HT-29 (cell line): ENCODE measurements at regions not wholly inside any gene's neighbourhood (a gene's known extent, or its start where the extent isn't known, plus 50 kb on each side); places are given as distances from the start of the nearest gene placed in this dataset.

ENCODE experiments used
- DNase-seq: peaks from one replicate; pipeline ENCODE4 v3.0.0-alpha.2; 2015; ENCODE audit warnings: low spot score

DNA sequence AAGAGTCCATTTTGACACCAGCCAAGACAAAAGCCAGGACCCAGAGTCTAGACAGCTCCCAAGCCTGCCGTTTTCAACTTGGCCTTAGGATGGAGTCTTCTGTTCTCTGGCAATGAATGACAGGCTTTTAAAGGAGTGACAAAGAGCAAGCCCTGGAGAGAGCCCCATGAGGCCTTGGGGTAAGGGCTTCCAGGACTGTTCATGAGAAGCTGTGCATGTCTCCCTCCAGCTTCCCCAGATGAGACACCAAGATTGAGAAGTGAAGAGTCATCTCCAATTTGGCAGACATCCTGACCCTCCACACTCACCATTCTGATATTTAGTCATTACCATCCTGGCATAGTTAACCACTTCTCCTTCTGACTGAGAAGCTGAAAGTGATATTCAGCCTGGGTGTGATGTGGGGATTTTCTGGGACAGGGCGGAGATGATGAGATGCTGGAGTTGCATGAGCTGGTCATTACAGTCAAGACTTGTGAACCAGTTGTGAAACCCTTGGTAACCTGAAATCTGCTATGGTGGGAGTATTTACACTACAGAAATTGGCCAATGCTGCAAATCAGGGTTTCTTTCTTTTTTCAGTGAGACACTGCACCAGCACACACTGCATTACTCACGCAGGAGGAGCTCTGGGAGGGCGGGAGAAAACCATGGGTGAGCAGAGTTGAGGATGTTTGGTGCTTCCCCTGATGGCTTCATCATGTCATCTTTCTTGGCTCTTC is 77.8 kb downstream of the VCPKMT start:
- no peak for DNase-seq

- no peak for DNase-seq
These were observed 77.3 kb downstream of the VCPKMT start for GRCh38 chr14:50039120-50039517.

DNA sequence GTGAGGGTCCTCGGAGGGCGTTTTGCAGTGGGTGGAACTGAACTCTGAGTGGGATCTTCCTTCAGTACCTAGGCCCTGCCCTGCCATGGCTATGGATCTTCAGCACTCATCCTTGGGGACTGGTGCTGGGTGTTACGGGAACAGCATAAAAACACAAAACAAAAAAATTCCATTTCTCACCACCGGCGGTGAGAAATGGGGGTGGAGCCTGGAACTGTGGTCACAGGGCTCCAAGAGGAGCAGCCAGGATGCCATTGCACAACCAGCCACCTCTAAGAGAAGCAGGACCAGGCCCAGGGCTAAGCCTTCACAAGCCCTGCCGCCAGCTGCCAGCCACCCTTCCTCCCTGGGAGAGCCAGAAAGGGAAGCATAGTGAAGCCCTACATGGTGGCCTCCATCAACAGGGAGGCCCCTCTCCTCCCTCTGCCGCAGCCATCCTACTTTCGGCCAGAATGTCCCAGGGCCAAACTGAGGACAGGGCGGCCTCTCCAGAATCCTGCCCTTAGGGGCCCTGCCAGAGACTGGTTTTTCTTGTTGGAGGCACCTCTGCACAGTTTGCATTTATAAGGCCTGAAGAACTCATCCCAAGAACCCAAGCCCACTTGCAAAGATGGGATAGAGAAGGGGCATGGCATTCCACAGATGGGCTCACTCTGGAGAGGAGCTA is 76.5 kb downstream of the VCPKMT start:
- peak; percentile 80 for DNase-seq

GRCh38 chr14:50040401-50040775 is 76.0 kb downstream of the VCPKMT start:
- peak; percentile 67 for DNase-seq

GRCh38 chr14:50040895-50041465 is 75.4 kb downstream of the VCPKMT start:
- peak; percentile 36 for DNase-seq

DNA sequence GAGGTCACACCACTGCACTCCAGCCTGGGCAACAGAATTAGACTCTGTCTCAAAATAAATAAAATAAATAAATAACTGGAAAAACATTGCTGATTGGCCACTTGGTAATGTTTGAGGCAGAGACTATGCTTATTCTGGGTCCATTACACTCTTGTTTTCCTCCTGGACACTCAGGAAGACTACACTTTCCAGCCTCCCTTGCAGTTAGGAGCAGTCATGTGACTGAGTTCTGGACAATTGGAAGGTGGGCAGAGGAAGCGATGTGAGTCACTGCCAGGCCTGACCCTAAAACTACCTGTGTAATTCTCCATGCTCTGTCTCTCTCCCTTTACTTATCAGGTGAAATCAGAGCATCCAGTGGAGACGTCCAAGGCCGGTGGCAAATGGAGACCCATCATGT is 74.4 kb downstream of the VCPKMT start:
- no peak for DNase-seq

GRCh38 chr14:50044042-50044651 is 72.2 kb downstream of the VCPKMT start:
- DNase-seq: no peak

GRCh38 chr14:50045039-50045711 is 71.2 kb downstream of the VCPKMT start:
- peak; percentile 81 for DNase-seq

GRCh38 chr14:50045837-50046236 is 70.5 kb downstream of the VCPKMT start:
- no peak for DNase-seq

GRCh38 chr14:50047274-50047676 is 69.1 kb downstream of the VCPKMT start:
- peak; percentile 81 for DNase-seq

DNA sequence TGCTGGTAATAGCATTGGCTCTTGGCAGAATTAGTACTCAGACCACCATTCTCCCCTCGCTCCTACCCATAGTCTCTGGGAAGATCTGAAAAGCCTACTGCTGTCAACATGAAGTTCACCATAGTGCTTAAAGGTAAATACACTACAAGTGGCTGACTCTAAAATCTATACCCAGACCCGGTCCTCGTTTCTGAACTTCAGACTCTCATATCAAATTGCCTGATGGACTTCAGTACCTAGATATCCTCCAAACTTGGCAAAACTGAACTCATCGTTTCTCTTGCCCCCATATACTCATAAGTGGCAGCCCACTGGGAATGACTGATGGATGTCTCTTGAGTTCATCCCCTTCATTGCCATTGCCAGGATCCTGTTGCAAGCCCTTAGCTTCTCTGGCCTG is 67.3 kb downstream of the VCPKMT start:
- no peak for DNase-seq

DNA sequence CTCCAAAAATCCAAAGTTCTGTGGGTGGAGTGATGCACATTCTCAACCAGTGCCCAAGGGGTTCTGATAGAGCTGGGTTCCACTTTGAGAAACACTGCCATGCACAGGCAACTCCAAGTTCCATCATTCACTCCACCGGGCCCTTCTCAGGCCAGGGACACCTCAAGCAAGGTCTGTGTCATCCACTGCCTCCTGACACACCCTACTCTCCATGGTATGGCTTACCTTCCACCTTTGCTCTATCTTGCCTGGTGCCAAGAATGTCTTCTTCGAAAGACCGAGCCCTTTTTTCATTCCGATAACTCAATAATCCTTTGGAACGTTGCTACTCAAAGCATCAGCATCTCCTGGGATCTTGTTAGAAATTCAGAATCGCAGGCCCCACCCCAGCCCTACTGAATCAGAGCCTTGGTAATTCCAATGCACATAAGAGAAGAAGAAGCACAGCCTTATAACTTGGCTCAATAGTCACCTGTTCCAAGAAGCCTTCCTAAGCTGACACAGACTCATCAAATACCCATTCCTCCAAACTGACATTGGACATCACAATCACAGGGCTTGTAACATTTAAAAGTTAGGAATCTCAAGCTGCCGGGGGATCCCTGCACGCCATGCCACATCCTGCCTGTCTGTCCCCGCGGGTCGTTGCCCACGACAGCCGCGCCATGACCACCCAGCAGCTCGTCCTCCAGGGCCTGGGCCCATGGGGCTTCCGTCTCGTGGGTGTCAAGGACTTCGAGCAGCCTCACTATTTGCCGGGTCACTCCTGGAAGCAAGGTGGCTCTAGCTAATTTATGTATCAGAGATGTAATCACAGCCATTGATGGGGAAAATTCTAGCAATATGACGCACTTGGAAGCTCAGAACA is 66.4 kb downstream of the VCPKMT start:
- no peak for DNase-seq

GRCh38 chr14:50051106-50051505 is 65.3 kb downstream of the VCPKMT start:
- no peak for DNase-seq

GRCh38 chr14:50051706-50052105 is 64.7 kb downstream of the VCPKMT start:
- DNase-seq: no peak

DNA sequence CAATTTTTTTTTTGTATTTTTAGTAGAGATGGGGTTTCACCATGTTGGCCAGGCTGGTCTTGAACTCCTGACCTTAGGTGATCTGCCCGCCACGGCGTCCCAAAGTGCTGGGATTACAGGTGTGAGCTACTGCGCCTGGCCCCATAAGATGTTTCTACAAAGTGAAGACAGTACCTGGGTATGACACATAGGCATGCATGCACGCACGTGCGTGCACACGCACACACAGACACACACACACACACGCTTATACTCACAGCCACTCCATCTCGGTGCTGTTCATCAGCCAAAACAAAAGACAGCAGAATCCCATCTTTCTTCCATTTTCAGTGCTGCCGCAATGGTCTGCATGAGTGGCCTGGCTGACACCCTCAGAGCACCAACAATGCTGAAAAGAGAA is 63.9 kb downstream of the VCPKMT start:
- no peak for DNase-seq

- DNase-seq: no peak
These were observed 62.4 kb downstream of the VCPKMT start for GRCh38 chr14:50053935-50054334.

- no peak for DNase-seq
These were observed 60.7 kb downstream of the VCPKMT start for GRCh38 chr14:50055461-50056228.

- DNase-seq: no peak
These were observed 59.9 kb downstream of the VCPKMT start for GRCh38 chr14:50056435-50056834.

- no peak for DNase-seq
These were observed 59.0 kb downstream of the VCPKMT start for GRCh38 chr14:50057331-50057730.

DNA sequence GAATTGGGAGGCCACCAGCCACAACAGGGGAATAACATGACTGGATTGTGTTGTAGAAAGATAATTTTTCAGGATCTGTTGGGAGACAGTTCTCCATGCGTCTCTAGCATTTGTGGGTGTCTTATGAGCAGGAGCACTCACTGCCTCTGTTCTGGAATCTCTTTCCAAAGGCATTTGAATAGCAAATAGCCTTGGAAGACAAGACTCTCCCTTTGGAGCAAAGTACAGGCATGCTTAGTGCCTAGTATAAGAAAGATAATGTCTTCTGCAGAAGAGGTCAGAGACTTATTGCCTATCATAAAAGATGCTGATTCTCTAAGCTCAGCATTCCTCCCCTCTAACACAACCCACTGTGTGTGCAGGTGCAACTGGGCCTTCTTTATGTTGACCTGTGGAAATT is 58.3 kb downstream of the VCPKMT start:
- DNase-seq: no peak
